ENCODE measurements at regions not wholly inside any gene's neighbourhood (a gene's known extent, or its start where the extent isn't known, plus 50 kb on each side); places are given as distances from the start of the nearest gene placed in this dataset.

DNA sequence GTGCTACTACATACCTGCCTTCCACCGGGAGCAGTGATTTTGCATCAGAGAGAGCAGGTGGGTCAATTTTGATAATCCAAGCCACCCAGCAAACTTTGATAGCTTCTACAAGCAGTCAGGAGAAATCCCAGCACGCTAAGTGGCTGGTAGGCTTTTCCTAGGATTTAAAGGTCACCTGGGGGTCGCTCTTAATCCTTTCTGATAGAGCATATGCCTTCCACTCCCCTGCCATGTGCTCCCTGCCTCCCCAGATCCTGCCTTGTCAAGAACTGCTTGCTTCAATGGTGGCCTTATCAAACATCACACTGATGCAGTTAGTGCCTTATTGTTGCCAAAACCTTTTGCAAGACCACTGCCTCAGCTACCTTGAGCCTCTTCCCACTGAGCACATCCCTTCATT lies 462.3 kb upstream of the MEX3C start:
- DNase-seq (ENCODE audit: low spot score), result no peak
- intact Hi-C loops (cut with DNase I), result loop anchor here (10.0 kb wide), 1 partner anchor 625 kb away; no protein-coding TSS in a partner anchor

- intact Hi-C loops (cut with DNase I), result loop anchor here (10.0 kb wide), 1 partner anchor 625 kb away; no protein-coding TSS in a partner anchor
Observed at GRCh38 chr18:51660188-51660715, 462.8 kb upstream of the MEX3C start.

GRCh38 chr18:51664236-51664635 lies 466.8 kb upstream of the MEX3C start:
- intact Hi-C loops (cut with DNase I), result loop anchor here (10.0 kb wide), 1 partner anchor 621 kb away; no protein-coding TSS in a partner anchor
- no peak for DNase-seq (ENCODE audit: low spot score)

More at GRCh38 chr18:51660188-51660715, 462.8 kb upstream of the MEX3C start:
- no peak for DNase-seq (ENCODE audit: low spot score)

GRCh38 chr18:51666763-51667191 lies 469.3 kb upstream of the MEX3C start:
- peak; percentile 76 for DNase-seq (ENCODE audit: low spot score)
- intact Hi-C loops (cut with DNase I), result loop anchor here (10.0 kb wide), 1 partner anchor 618 kb away; no protein-coding TSS in a partner anchor

DNA sequence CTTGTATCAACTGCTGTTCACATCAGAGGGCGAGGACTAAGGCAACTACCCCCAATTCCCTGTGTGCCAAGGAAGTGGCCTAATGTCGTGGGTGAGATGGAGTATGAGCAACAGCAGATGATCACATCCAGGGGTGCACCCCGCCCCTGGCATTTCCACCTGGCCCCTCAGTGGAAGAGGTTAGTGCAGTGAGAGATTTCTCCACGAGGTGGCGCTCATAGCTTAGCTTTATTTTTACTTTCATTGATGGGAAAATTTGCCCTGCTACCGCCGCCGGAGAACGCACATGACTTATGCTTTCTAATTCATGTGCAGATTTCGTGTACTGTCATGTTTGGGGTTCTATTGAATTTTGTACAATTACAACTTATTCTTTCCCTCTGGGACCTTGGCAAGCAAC lies 470.6 kb upstream of the MEX3C start:
- intact Hi-C loops (cut with DNase I), result loop anchor here (10.0 kb wide), 1 partner anchor 617 kb away; no protein-coding TSS in a partner anchor
- no peak for DNase-seq (ENCODE audit: low spot score)

DNA sequence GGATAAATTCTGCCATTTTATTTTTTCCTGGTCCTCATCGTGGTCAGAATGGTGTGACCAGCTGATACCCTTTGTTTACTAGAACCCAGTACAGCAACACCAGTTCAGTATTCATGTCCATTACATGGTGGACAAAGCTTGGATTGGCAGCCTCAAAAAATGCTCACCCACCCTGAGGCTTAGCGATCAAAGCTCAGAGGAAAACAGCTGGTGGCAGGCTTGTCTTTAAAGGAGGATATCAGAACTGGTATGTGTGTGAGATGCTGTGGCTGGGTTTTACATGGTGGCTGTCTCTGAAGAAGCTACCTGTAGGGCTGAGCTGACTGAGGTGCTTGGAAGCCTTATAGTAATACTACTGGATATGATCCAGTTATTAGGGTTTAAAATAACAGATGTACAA lies 471.1 kb upstream of the MEX3C start:
- intact Hi-C loops (cut with DNase I), result loop anchor here (10.0 kb wide), 1 partner anchor 616 kb away; no protein-coding TSS in a partner anchor
- DNase-seq (ENCODE audit: low spot score), result no peak

DNA sequence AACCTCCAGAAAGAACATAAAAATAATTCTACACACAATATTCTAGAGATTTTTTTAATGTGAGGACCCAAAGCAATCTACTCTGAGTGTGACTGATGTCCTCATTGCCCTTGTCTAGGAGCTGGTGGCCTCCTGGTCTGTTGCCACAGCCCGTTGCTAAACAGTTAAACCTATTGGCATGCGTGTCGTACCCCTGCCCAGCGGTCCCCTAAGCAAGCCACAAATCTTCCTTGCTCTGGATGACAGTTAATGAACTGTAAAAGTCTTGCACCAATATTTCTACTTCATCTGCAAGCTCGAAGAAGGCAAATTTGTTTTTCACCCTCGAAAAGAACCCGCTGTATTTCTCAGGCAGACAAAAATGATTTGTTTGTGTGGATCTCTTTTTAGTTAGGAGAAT lies 489.1 kb upstream of the MEX3C start:
- DNase-seq (ENCODE audit: low spot score), result no peak
- intact Hi-C loops (cut with DNase I), result loop anchor here (2.0 kb wide), 1 partner anchor 44 kb away; no protein-coding TSS in a partner anchor

DNA sequence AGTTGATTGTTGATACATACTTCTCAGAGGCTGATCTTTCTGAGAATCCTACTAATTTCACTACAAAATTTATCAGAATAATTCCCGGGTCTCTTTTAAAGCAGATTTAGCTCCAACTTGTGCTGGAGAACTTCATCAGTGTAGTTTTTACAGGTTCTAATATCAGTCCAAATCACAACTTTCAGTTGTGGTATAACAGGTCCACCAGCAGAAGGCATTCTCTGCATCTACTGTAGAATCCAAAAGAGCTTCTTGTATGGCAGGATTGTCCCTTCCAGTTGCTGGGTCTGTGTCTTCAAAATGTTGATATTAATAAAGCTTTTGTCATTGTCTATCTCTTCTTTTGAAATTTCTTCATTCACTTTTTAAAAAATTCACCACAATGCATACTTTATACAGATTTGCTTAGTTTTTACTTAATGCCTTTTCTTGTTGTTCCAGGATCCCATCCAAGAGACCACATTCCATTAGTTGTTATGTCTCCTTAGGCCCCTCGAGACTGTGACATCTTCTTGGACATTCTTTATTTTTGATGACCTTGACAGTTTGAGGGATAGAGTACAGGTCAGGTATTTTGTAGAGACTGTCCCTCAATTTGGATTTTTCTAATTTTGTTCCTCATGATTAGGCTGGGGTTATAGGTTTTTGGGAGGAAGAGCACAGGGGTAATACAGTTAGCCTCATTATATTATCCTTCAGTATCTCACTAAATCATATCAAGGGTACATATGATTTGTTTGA lies 490.5 kb upstream of the MEX3C start:
- intact Hi-C loops (cut with DNase I), result loop anchor here (2.0 kb wide), 1 partner anchor 43 kb away; no protein-coding TSS in a partner anchor

GRCh38 chr18:51692612-51693011 lies 495.1 kb upstream of the MEX3C start:
- intact Hi-C loops (cut with DNase I), result no loop called here
- no peak for DNase-seq (ENCODE audit: low spot score)

More for the DNA sequence above, 490.5 kb upstream of the MEX3C start:
- DNase-seq (ENCODE audit: low spot score), result no peak

GRCh38 chr18:51711298-51711889 lies 513.9 kb upstream of the MEX3C start:
- intact Hi-C loops (cut with DNase I), result no loop called here
- DNase-seq (ENCODE audit: low spot score), result no peak

DNA sequence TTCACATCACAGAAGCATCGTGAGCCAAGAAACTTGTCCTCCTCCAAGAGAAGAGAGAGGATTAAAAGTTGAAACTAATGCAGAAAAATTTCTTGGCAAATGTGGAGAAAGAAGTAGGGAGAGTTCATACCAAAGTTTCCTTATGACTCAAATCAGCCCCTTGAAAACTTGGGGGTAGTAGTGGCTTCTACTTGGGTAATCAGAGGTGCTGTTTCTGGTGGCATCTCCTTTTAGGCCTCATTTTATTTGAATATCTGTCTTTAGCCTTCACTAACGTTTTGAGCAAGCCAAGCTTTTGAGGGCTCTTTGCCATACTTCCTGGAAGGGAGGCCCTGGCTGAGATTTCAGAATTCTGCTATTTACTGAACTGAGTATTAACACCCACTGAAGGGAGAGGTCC lies 515.3 kb upstream of the MEX3C start:
- intact Hi-C loops (cut with DNase I), result no loop called here
- DNase-seq (ENCODE audit: low spot score), result no peak

GRCh38 chr18:51716277-51716676 lies 518.8 kb upstream of the MEX3C start:
- DNase-seq (ENCODE audit: low spot score), result no peak
- intact Hi-C loops (cut with DNase I), result no loop called here

DNA sequence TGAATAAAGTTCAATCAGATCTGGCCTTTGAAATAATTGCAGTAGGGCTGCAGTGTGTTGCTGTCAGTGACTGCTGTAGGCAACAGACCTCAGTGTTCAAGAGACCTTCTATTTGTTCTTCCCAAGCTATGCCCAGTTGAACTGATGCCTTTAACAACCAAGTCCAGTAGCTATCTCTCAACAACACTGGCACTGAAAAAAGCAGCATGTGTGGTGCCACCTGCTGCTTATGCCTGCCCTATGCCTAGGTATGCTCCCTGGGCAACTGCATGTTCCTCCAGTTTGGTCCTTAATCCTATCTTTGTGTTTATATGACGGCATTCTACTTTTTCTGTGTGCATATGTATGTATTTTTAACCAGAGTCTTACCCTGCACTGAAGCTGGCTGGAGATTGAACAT lies 523.9 kb upstream of the MEX3C start:
- intact Hi-C loops (cut with DNase I), result no loop called here
- DNase-seq (ENCODE audit: low spot score), result no peak

DNA sequence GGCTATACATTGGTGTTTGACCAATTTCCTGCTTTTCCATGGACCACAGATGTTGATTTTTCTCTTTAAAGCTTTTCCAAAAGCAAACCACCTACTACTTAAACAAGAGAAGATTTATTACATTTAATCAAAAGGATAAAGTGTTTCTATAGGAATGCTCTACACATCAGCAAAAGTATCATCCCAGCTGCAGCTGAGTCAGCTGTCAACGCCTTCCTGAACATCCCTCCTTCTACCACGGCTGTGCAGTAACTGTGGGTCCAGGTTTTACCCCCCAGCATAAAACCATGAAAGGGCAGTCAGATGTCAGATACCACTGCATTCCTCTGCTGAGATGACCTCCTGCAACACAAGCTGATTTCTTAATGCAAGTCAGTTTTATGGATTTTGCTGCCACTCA lies 524.5 kb upstream of the MEX3C start:
- intact Hi-C loops (cut with DNase I), result no loop called here
- no peak for DNase-seq (ENCODE audit: low spot score)

DNA sequence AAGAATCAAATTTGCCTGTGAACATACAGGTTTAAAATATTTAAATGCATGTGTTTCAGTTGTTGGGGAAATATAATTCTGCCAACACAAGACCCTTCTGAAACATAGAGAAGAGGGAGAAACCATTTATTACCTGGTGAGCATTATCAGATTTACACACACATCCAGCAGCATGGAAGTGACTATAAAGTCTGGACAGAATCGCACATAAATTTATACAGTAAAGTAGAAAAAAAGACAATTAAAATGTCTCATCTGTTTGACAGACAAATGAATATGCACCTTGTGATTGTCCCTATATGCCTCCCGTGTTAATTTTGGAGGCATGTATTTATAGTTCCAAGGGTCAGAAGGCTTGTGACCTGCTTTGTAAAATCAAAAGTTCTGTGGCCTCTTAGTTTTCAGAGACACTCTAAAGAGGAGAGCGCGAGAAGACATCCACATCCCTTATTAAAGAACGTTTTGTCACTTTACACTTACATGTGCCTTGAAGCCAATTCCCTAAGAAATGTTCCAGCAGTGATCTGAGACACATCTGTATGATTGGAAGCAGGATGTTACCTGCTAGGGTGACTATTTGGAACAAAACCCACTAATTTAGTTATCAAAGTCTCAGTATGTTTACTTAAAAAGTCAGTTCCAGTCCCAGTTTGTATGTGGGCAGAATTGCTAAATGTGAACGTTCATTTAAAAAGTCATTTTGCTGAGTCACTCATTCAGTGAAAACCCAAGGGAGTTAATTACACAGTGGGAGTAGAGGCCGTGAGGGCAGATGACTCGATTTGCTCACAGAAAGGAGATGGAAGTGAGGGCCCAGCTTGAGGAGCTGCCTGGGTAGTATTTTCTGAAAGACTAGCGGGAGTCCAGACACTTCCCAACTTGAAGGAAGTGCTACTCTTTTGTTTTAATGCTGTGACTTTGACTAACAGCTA lies 527.6 kb upstream of the MEX3C start:
- intact Hi-C loops (cut with DNase I), result no loop called here
- DNase-seq (ENCODE audit: low spot score), result no peak

DNA sequence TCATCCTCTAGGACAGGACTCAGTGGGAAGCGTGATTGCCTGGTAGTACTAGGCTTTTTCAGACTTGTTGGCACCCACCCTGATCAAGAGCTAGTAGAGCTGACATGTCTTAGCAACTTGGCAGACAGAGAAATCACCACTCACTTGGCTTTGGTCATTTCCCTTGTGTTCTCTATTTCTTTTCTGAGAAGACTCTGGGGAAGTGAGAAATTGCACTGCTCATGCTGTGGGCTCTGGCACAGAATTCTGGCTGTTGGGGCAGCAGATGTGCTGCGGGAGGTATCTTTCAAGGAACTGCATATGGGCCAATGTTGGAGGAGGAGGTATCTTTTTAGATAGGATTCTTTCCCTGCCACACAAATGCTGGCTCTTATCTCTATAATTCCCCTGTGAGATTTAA lies 529.1 kb upstream of the MEX3C start:
- DNase-seq (ENCODE audit: low spot score), result no peak
- intact Hi-C loops (cut with DNase I), result no loop called here

GRCh38 chr18:51727780-51728179 lies 530.3 kb upstream of the MEX3C start:
- intact Hi-C loops (cut with DNase I), result no loop called here
- DNase-seq (ENCODE audit: low spot score), result no peak

DNA sequence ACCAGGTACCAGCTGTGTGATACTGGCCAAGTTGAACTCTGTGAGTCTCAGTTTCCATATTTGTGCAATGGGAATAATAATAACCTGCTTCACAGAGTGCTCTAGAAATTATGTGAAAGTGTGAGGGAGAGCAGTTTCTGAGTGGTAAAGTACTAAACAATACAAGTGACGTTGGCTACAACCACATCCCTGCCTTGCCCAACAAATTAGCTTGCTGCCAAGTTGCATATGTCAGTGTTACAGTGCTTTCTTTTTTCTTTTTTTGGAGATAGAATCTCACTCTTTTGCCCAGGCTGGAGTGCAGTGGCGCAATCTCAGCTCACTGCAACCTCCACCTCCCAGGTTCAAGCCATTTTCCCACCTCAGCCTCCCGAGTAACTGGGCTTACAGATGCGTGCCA lies 533.6 kb upstream of the MEX3C start:
- intact Hi-C loops (cut with DNase I), result loop anchor here (2.0 kb wide), 1 partner anchor 44 kb away; no protein-coding TSS in a partner anchor
- DNase-seq (ENCODE audit: low spot score), result no peak

DNA sequence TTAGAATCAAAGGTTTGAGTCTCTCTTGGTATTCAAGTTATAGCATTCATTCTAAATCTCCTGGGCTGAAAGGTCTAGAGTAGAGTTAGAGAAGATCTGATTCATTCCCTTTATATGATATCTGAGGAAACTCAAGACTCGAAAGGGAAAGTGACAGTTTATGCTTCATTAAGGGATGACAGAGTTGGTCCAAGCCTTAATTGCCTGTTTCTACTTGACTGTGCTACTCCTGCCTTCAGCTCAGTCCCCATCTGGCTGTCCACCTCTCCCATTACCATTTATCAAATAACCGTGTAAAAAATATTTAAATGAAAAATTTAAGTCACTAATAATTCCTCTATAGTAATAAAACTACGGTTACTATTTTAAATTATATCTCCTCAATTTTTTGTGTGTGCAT lies 537.1 kb upstream of the MEX3C start:
- DNase-seq (ENCODE audit: low spot score), result no peak
- intact Hi-C loops (cut with DNase I), result no loop called here
